DND-41 (cell line): ENCODE measurements at regions not wholly inside any gene's neighbourhood (a gene's known extent, or its start where the extent isn't known, plus 50 kb on each side); places are given as distances from the start of the nearest gene placed in this dataset.

Source experiments
- EZH2 ChIP-seq: IDR thresholded peaks from 3 replicates; pipeline ENCODE4 v1.6.1; 2012; ENCODE audit warnings: borderline replicate concordance, low read depth, mild to moderate bottlenecking, moderate library complexity, low read length, inconsistent platforms; ENCODE audit not compliant: severe bottlenecking
- TF ChIP-seq, protein P1 (sequence below): IDR thresholded peaks from 2 replicates; pipeline ENCODE4 v1.5.1; 2012; ENCODE audit warnings: borderline replicate concordance, low read length, moderate library complexity, mild to moderate bottlenecking; ENCODE audit not compliant: poor library complexity, severe bottlenecking; ENCODE audit errors: extremely low read depth

DNA sequence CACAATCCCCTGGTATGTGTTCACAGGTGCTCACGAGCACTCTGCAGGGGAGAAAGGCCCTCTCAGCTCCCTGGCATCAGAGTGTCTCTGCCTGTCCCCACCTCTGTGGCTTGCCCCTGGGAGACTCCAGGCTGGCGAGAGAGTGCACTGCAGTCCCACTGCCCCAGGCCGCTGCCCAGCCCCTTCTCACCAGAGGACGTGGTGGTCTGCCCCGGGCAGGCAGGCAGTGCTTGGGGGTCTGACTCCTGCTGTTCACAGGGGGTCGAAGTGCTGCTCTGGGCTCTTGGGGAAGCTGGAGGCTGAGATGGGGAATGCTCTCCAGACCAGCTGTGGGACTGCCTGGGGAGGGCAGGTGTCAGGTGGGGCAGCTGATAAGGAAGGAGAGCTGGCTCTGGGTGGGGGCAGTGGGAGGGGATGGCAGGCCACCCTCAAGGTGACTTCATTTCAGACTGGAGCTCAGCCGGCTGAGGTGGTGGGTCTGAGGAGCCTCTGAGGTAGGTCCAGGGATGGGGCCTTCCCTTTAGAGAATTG lies 151.0 kb upstream of the B3GAT1 start:
- TF ChIP-seq EZH2, result no peak
- TF ChIP-seq, protein P1, sequence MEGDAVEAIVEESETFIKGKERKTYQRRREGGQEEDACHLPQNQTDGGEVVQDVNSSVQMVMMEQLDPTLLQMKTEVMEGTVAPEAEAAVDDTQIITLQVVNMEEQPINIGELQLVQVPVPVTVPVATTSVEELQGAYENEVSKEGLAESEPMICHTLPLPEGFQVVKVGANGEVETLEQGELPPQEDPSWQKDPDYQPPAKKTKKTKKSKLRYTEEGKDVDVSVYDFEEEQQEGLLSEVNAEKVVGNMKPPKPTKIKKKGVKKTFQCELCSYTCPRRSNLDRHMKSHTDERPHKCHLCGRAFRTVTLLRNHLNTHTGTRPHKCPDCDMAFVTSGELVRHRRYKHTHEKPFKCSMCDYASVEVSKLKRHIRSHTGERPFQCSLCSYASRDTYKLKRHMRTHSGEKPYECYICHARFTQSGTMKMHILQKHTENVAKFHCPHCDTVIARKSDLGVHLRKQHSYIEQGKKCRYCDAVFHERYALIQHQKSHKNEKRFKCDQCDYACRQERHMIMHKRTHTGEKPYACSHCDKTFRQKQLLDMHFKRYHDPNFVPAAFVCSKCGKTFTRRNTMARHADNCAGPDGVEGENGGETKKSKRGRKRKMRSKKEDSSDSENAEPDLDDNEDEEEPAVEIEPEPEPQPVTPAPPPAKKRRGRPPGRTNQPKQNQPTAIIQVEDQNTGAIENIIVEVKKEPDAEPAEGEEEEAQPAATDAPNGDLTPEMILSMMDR, result no peak
